LNCaP clone FGC (cell line): ENCODE measurements at regions not wholly inside any gene's neighbourhood (a gene's known extent, or its start where the extent isn't known, plus 50 kb on each side); places are given as distances from the start of the nearest gene placed in this dataset.
"Not testable (repeated sequence)": the region's sequence is repeated elsewhere in the genome, so short reads cannot be mapped to it uniquely, and the experiment has no call there.

ENCODE experiments used
- DNase-seq: peaks from one replicate; pipeline ENCODE4 v3.0.0-alpha.2; 2011; ENCODE audit warnings: low read depth
- H3K4me3 ChIP-seq: 2 replicates; pipeline ENCODE4 v1.5.1; 2011; ENCODE audit warnings: mild to moderate bottlenecking, low read depth, low read length, control low read depth
- CTCF ChIP-seq: IDR thresholded peaks from 2 replicates; pipeline ENCODE4 v1.5.1; 2012; ENCODE audit warnings: mild to moderate bottlenecking; ENCODE audit not compliant: control insufficient read depth, insufficient read depth; ENCODE audit errors: extremely low read depth

- no peak for DNase-seq
- no peak overlapping the region for H3K4me3 ChIP-seq
- no peak for TF ChIP-seq CTCF
These were observed 50.1 kb upstream of the SIRPA start for GRCh38 chr20:1845163-1845523.

- no peak for DNase-seq
- H3K4me3 ChIP-seq, result no peak overlapping the region
- no peak for TF ChIP-seq CTCF
These were observed 50.7 kb upstream of the SIRPA start for GRCh38 chr20:1844325-1845162.

GRCh38 chr20:1842281-1842680 is 52.9 kb upstream of the SIRPA start:
- no peak for TF ChIP-seq CTCF
- DNase-seq, result no peak
- no peak overlapping the region for H3K4me3 ChIP-seq

GRCh38 chr20:1841554-1842140 is 53.6 kb upstream of the SIRPA start:
- no peak for TF ChIP-seq CTCF
- no peak overlapping the region for H3K4me3 ChIP-seq
- no peak for DNase-seq

GRCh38 chr20:1840817-1841553 is 54.2 kb upstream of the SIRPA start:
- no peak for DNase-seq
- H3K4me3 ChIP-seq, result no peak overlapping the region
- no peak for TF ChIP-seq CTCF

- H3K4me3 ChIP-seq, result not testable (repeated sequence)
- DNase-seq, result peak; percentile 19
These were observed 55.6 kb upstream of the SIRPA start for GRCh38 chr20:1839376-1840317.
